ENCODE measurements at regions not wholly inside any gene's neighbourhood (a gene's known extent, or its start where the extent isn't known, plus 50 kb on each side); places are given as distances from the start of the nearest gene placed in this dataset.

DNA sequence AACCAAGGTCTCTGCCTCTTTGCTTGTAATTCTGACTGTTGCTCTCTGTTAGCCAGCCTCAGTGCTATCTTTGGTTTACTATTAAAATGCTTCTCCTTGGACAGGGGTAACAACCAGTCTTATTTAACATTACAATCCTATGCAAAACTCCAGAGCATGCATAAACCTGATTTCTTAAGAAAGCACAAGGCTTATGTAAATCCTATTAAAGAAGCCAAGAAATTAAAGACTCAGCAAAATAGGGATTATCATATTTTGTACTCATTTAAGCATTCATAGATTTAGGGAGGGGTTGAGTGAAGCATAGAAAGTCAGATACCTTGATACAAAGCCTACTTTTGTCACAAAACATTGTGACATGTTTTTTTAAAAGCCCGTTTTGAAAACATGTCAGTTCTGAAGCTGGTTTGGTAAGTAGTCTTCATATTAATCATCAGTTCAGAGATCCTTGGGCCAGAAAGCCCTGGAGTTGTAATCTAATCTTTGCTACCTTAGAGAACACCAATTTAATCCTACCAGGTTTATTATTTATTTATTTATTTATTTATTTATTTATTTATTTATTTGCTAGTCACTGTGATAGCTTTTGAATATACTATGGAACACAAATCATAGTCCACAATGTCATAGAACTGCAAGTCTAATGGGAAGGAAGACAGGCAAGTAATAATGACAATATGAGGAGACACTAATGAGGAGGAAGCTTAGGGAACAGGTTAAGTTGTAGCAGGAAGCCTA lies 158.0 kb upstream of the HNMT start:
- 0 to 26% methylated on average over 1 of the region's 1 CpG for WGBS, 2 donors
- no peaks in the 10 kb centered on the region for H3K36me3 ChIP-seq
- H3K4me1 ChIP-seq: no peaks in the 10 kb centered on the region
- no peak overlapping the region for H3K27ac ChIP-seq
- intact Hi-C loops (cut with DNase I): no loop called here
- H3K9me3 ChIP-seq: peaks cover 0 to 24% (median 5%) of the 10 kb centered on the region in 11 donors
- no peaks in the 10 kb centered on the region for H3K27me3 ChIP-seq
- ATAC-seq: no peak
- H3K4me3 ChIP-seq: no peak overlapping the region
- DNase-seq: no peak
- TF ChIP-seq, protein P1, sequence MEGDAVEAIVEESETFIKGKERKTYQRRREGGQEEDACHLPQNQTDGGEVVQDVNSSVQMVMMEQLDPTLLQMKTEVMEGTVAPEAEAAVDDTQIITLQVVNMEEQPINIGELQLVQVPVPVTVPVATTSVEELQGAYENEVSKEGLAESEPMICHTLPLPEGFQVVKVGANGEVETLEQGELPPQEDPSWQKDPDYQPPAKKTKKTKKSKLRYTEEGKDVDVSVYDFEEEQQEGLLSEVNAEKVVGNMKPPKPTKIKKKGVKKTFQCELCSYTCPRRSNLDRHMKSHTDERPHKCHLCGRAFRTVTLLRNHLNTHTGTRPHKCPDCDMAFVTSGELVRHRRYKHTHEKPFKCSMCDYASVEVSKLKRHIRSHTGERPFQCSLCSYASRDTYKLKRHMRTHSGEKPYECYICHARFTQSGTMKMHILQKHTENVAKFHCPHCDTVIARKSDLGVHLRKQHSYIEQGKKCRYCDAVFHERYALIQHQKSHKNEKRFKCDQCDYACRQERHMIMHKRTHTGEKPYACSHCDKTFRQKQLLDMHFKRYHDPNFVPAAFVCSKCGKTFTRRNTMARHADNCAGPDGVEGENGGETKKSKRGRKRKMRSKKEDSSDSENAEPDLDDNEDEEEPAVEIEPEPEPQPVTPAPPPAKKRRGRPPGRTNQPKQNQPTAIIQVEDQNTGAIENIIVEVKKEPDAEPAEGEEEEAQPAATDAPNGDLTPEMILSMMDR (IDR thresholded peaks at IDR 0.05): no peak

DNA sequence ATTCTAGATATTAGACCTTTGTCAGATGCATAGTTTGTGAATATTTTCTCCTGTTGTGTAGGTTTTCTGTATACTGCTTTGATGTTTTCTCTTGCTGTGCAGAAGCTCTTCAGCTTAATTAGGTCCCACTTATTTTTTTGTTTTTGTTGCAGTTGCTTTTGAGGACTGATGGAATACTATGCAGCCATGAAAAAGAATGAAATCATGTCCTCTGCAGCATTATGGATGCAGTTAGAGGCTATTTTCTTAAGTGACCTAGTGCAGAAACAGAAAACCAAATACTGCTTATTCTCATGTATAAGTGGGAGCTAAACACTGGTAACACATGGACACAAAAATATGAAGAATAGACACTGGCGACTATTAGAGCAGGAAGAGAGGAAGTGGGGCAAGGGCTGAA lies 155.0 kb upstream of the HNMT start:
- Histone ChIP-seq H3K27me3 (no peaks in the 10 kb centered on the region), H3K27ac (no peak overlapping the region), H3K36me3 (no peaks in the 10 kb centered on the region), H3K4me1 (no peaks in the 10 kb centered on the region), H3K9me3 (peaks cover 0 to 7% (median 0%) of the 10 kb centered on the region in 11 donors), H3K4me3 (no peak overlapping the region)
- ATAC-seq (no peak), DNase-seq (no peak)
- TF ChIP-seq, protein P1 (IDR thresholded peaks at IDR 0.05): no peak
- whole genome bisulfite sequencing, 2 donors: 90% methylated on average over 1 of the region's 1 CpG
- intact Hi-C loops (cut with DNase I): no loop called here

GRCh38 chr2:137809837-137810236 lies 154.4 kb upstream of the HNMT start:
- Histone ChIP-seq H3K4me1 (no peaks in the 10 kb centered on the region), H3K4me3 (no peak overlapping the region), H3K27me3 (no peaks in the 10 kb centered on the region), H3K9me3 (peaks cover 0 to 7% (median 0%) of the 10 kb centered on the region in 11 donors), H3K27ac (no peak overlapping the region), H3K36me3 (no peaks in the 10 kb centered on the region)
- WGBS, 2 donors: 74 to 75% methylated on average over 1 of the region's 1 CpG
- ATAC-seq: no peak
- TF ChIP-seq, protein P1 (IDR thresholded peaks at IDR 0.05): no peak
- no peak for DNase-seq
- intact Hi-C loops (cut with DNase I): no loop called here

GRCh38 chr2:137812517-137812916 lies 151.8 kb upstream of the HNMT start:
- intact Hi-C loops (cut with DNase I): no loop called here
- Histone ChIP-seq H3K9me3 (peaks cover 0 to 7% (median 0%) of the 10 kb centered on the region in 11 donors), H3K36me3 (no peaks in the 10 kb centered on the region), H3K27ac (no peak overlapping the region), H3K4me3 (no peak overlapping the region), H3K4me1 (no peaks in the 10 kb centered on the region), H3K27me3 (no peaks in the 10 kb centered on the region)
- ATAC-seq (no peak), DNase-seq (no peak)
- TF ChIP-seq, protein P1 (IDR thresholded peaks at IDR 0.05): no peak

Data from heart right ventricle (tissue), 16 donors.